ENCODE measurements at regions not wholly inside any gene's neighbourhood (a gene's known extent, or its start where the extent isn't known, plus 50 kb on each side); places are given as distances from the start of the nearest gene placed in this dataset.

DNA sequence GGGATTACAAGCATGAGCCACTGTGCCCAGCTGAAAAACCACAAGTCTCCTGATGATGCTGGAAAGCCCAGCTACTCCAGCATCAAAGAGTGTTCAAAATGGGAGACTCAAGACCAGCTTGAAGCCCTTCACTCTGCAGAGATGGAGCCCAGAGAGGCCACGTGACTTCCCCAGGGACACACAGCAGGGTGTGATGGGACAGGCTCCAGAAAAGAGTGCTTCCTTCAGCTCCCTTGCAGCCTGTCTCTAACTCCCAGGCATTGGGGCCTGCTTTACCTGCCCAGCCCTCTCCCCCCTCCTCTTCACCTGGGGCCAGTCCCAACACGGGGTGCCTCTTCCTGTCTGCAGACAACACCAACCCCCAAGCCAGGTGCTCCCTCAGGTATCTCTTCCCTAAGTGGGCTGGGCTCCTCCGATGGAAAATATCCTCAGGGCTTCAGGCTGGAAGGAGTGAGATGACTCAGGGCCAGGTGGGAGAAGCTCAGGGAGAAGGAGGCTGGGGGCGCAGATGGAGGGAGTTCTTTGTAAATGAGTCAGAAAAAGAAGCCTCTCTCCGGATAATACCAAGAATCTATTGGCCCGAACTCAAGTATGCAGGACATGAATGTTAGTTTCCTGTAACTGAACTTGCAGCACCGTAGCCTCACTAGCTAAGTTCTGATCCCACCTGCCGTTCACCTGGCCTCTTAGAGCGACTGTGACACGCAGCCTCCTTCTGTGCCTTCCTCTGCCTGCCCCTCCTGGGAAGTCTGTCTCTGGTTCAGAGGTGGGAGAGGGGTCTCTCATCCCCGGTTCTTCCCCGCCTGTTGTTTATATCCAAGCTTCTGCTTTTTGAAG lies 326.6 kb downstream of the MN1 start:
- TF ChIP-seq CTCF (IDR thresholded peaks at IDR 0.05; ENCODE audit: low read length) (no peak), EZH2 (IDR thresholded peaks at IDR 0.05; ENCODE audit: borderline replicate concordance, low read length) (no peak)

Data from OCI-LY1 (cell line).